Effector memory CD8-positive, alpha-beta T cell (primary cell): ENCODE measurements at regions not wholly inside any gene's neighbourhood (a gene's known extent, or its start where the extent isn't known, plus 50 kb on each side); places are given as distances from the start of the nearest gene placed in this dataset.
"Not testable (repeated sequence)": the region's sequence is repeated elsewhere in the genome, so short reads cannot be mapped to it uniquely, and the experiment has no call there.

Experiments
- ATAC-seq: fragments of 150-1000 bp; cut with Tn5 transposase; replicated peaks from 2 replicates; pipeline ENCODE4 v1.10.0; 2021; ENCODE audit warnings: mild to moderate bottlenecking, moderate library complexity
- DNase-seq, 3 experiments: peaks; one replicate each; pipeline ENCODE4 v3.0.0; 2021
- H3K27ac Mint-ChIP-seq, 2 donors: one replicate each; pipeline ENCODE4 v1.8.0; 2022; ENCODE audit warnings: mild to moderate bottlenecking in 2 of 2, mixed read lengths in 2 of 2, moderate library complexity in 2 of 2
- H3K27me3 Mint-ChIP-seq, 2 donors: one replicate each; pipeline ENCODE4 v1.8.0; 2022; ENCODE audit warnings: mixed read lengths in 2 of 2
- H3K36me3 Mint-ChIP-seq: one replicate; pipeline ENCODE4 v1.8.0; 2022; ENCODE audit warnings: mild to moderate bottlenecking, moderate library complexity, mixed read lengths; ENCODE audit not compliant: insufficient read depth
- H3K4me1 Mint-ChIP-seq, 2 donors: one replicate each; pipeline ENCODE4 v1.8.0; 2022; ENCODE audit warnings: low read depth in 2 of 2, mixed read lengths in 2 of 2
- H3K4me3 Mint-ChIP-seq, 2 donors: one replicate each; pipeline ENCODE4 v1.8.0; 2022; ENCODE audit warnings: mild to moderate bottlenecking in 2 of 2, mixed read lengths in 2 of 2, moderate library complexity in 2 of 2
- H3K9me3 Mint-ChIP-seq, 2 donors: one replicate each; pipeline ENCODE4 v1.8.0; 2022; ENCODE audit warnings: mixed read lengths in 2 of 2

- Mint-ChIP-seq H3K27me3 (peaks cover 9 to 31% of the 10 kb centered on the region in 2 donors), H3K36me3 (no peaks in the 10 kb centered on the region), H3K4me3 (no peak overlapping the region), H3K27ac (no peak overlapping the region), H3K9me3 (no peaks in the 10 kb centered on the region), H3K4me1 (no peaks in the 10 kb centered on the region)
- no peak for DNase-seq
- ATAC-seq: no peak
These were observed 75.7 kb downstream of the C18orf54 start for GRCh38 chr18:54433368-54433767.

- DNase-seq (no peak), ATAC-seq (no peak)
- Mint-ChIP-seq H3K36me3 (no peaks in the 10 kb centered on the region), H3K27me3 (peaks cover 14 to 36% of the 10 kb centered on the region in 2 donors), H3K9me3 (no peaks in the 10 kb centered on the region), H3K4me3 (no peak overlapping the region), H3K27ac (no peak overlapping the region), H3K4me1 (no peaks in the 10 kb centered on the region)
These were observed 76.2 kb downstream of the C18orf54 start for GRCh38 chr18:54433857-54434256.

- Mint-ChIP-seq H3K36me3 (no peaks in the 10 kb centered on the region), H3K4me3 (no peak overlapping the region), H3K27ac (no peak overlapping the region), H3K9me3 (no peaks in the 10 kb centered on the region), H3K4me1 (no peaks in the 10 kb centered on the region), H3K27me3 (peaks cover 17 to 42% of the 10 kb centered on the region in 2 donors)
- ATAC-seq (no peak), DNase-seq (no peak)
These were observed 76.7 kb downstream of the C18orf54 start for GRCh38 chr18:54434453-54434852.

GRCh38 chr18:54436501-54436900 lies 78.8 kb downstream of the C18orf54 start:
- Mint-ChIP-seq H3K36me3 (no peaks in the 10 kb centered on the region), H3K9me3 (no peaks in the 10 kb centered on the region), H3K27me3 (peaks cover 19 to 63% of the 10 kb centered on the region in 2 donors), H3K4me3 (no peak overlapping the region), H3K4me1 (no peaks in the 10 kb centered on the region), H3K27ac (no peak overlapping the region)
- no peak for ATAC-seq
- DNase-seq: no peak

GRCh38 chr18:54440292-54440691 lies 82.6 kb downstream of the C18orf54 start:
- DNase-seq: no peak
- Mint-ChIP-seq H3K36me3 (no peaks in the 10 kb centered on the region), H3K4me1 (no peaks in the 10 kb centered on the region), H3K9me3 (no peaks in the 10 kb centered on the region), H3K4me3 (no peak overlapping the region), H3K27me3 (peaks cover 33 to 69% of the 10 kb centered on the region in 2 donors), H3K27ac (no peak overlapping the region)
- ATAC-seq: no peak

- no peak overlapping the region for H3K4me3 Mint-ChIP-seq
- H3K27me3 Mint-ChIP-seq: peaks cover 31 to 63% of the 10 kb centered on the region in 2 donors
- ATAC-seq: no peak
- no peaks in the 10 kb centered on the region for H3K36me3 Mint-ChIP-seq
- no peak overlapping the region for H3K27ac Mint-ChIP-seq
- no peaks in the 10 kb centered on the region for H3K9me3 Mint-ChIP-seq
- DNase-seq: no peak
- H3K4me1 Mint-ChIP-seq: no peaks in the 10 kb centered on the region
These were observed 86.7 kb downstream of the C18orf54 start for GRCh38 chr18:54444319-54444914.

GRCh38 chr18:54453996-54454395 lies 96.3 kb downstream of the C18orf54 start:
- Mint-ChIP-seq H3K27me3 (peaks cover 24 to 30% of the 10 kb centered on the region in 2 donors), H3K27ac (no peak overlapping the region), H3K36me3 (no peaks in the 10 kb centered on the region), H3K9me3 (no peaks in the 10 kb centered on the region), H3K4me1 (no peaks in the 10 kb centered on the region), H3K4me3 (no peak overlapping the region)
- DNase-seq (no peak), ATAC-seq (no peak)

- peaks cover 3 to 6% of the 10 kb centered on the region in 2 donors for H3K9me3 Mint-ChIP-seq
- H3K27ac Mint-ChIP-seq: no peak overlapping the region
- no peak overlapping the region for H3K4me3 Mint-ChIP-seq
- H3K27me3 Mint-ChIP-seq: peaks cover 16 to 31% of the 10 kb centered on the region in 2 donors
- DNase-seq (no peak), ATAC-seq (no peak)
- no peaks in the 10 kb centered on the region for H3K36me3 Mint-ChIP-seq
- no peaks in the 10 kb centered on the region for H3K4me1 Mint-ChIP-seq
These were observed 107.8 kb downstream of the C18orf54 start for GRCh38 chr18:54465502-54465901.

- Mint-ChIP-seq H3K4me3 (no peak overlapping the region), H3K27me3 (peaks cover 25 to 40% of the 10 kb centered on the region in 2 donors), H3K36me3 (no peaks in the 10 kb centered on the region), H3K4me1 (no peaks in the 10 kb centered on the region), H3K27ac (no peak overlapping the region), H3K9me3 (peaks cover 3 to 6% of the 10 kb centered on the region in 2 donors)
- no peak for DNase-seq
- no peak for ATAC-seq
These were observed 108.7 kb downstream of the C18orf54 start for GRCh38 chr18:54466248-54467005.

- ATAC-seq: no peak
- Mint-ChIP-seq H3K36me3 (no peaks in the 10 kb centered on the region), H3K27me3 (peaks cover 0 to 6% of the 10 kb centered on the region in 2 donors), H3K27ac (no peak overlapping the region), H3K9me3 (no peaks in the 10 kb centered on the region), H3K4me1 (no peaks in the 10 kb centered on the region), H3K4me3 (no peak overlapping the region)
- DNase-seq: no peak
These were observed 111.7 kb upstream of the DYNAP start for GRCh38 chr18:54479365-54479764.

- ATAC-seq: no peak
- Mint-ChIP-seq H3K4me3 (no peak overlapping the region), H3K36me3 (no peaks in the 10 kb centered on the region), H3K27me3 (peaks cover 0 to 10% of the 10 kb centered on the region in 2 donors), H3K27ac (no peak overlapping the region), H3K4me1 (no peaks in the 10 kb centered on the region), H3K9me3 (no peaks in the 10 kb centered on the region)
- DNase-seq: no peak
These were observed 110.4 kb upstream of the DYNAP start for GRCh38 chr18:54480616-54481015.

GRCh38 chr18:54502451-54502850 lies 88.6 kb upstream of the DYNAP start:
- peaks cover 9 to 13% of the 10 kb centered on the region in 2 donors for H3K27me3 Mint-ChIP-seq
- not testable (repeated sequence) for H3K9me3 Mint-ChIP-seq, H3K4me1 Mint-ChIP-seq, ATAC-seq, DNase-seq, H3K27ac Mint-ChIP-seq, H3K4me3 Mint-ChIP-seq, H3K36me3 Mint-ChIP-seq

GRCh38 chr18:54503131-54503894 lies 87.7 kb upstream of the DYNAP start:
- Mint-ChIP-seq H3K36me3 (no peaks in the 10 kb centered on the region), H3K9me3 (no peaks in the 10 kb centered on the region), H3K4me3 (no peak overlapping the region), H3K27ac (no peak overlapping the region), H3K27me3 (peaks cover 11 to 14% of the 10 kb centered on the region in 2 donors), H3K4me1 (no peaks in the 10 kb centered on the region)
- no peak for ATAC-seq
- DNase-seq: no peak
